Muscle of back (tissue), 3 donors: ENCODE measurements at regions not wholly inside any gene's neighbourhood (a gene's known extent, or its start where the extent isn't known, plus 50 kb on each side); places are given as distances from the start of the nearest gene placed in this dataset.

Source experiments
- DNase-seq, 3 donors: peaks; one replicate each; pipeline versions ENCODE4 v3.0.0 to v3.0.0-alpha.2; 2013

- no peak for DNase-seq
These were observed 73.4 kb upstream of the BOD1 start for GRCh38 chr5:173689737-173690360.

GRCh38 chr5:173691931-173692330 lies 75.5 kb upstream of the BOD1 start:
- DNase-seq: no peak

DNA sequence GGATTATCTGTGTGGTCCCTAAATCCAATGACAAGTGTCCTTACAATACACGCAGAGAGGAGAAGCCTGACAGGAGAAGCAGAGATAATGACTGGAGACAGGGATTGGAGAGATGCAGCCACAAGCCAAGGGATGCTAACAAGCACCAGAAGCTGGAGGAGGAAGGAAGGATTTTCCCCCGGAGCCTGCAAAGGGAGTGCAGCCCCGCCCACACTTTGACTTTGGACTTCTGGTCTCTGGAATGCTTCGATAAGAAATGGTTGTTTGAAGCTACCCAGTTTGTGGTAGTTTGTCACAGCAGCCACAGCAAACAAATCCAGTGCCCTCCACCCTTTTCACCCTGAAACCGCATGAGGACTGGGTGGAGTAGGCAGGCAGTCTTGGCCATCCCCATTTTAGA lies 77.2 kb upstream of the BOD1 start:
- no peak for DNase-seq

- no peak for DNase-seq
These were observed 79.8 kb upstream of the BOD1 start for GRCh38 chr5:173696216-173696615.

DNA sequence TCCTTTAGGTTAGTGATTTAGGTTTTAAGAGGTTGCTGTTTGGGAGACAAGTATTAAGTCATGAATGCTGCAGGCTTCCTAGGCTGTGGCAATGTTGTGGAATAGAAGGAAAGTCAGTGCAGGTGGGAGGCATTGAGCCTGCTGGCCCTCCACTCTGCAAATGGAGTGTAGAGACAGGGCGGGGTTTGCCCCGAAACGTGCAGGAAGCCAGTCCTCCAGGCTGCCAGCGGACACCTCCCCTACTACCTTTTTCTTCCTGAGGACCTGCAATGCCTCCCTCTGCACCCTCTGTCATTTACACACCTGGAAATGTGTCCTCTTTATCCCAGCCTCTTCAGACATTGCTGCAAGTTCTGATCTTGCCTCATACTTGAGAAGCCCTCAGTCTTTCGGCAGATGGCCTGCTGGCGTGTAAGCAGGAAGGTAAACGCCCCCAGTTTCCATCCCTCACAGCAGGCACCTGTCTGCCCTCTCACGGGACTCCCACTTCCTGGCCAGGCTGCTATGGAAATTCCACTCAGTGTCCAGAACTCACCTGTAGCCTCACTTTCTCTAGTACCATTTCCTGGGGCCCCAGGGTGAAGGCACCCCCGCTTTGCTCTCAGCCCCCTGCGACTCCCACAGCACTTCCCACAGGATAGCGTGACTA lies 81.6 kb upstream of the BOD1 start:
- no peak for DNase-seq

DNA sequence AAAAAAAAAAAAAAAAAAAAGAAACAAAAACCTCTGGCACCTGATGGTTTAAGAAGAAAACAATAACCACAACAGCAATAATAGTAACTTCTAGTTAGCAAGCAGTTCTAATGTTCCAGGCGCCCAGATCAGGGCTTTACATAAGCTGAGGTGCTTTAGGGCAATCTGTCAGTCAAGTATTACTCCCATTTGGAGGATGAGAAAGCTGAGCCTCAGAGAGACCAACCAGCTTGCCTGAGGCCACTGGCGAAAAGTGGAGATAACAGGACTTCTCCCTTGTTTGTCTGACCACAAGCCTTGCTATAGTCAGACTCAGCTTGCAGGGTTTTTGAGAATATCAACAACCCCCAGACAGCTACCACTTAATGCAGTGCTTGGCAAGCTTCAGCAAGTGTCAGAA lies 83.5 kb upstream of the BOD1 start:
- no peak for DNase-seq

GRCh38 chr5:173703466-173703865 lies 87.0 kb upstream of the BOD1 start:
- no peak for DNase-seq

- no peak for DNase-seq
These were observed 88.4 kb upstream of the BOD1 start for GRCh38 chr5:173704615-173705511.

DNA sequence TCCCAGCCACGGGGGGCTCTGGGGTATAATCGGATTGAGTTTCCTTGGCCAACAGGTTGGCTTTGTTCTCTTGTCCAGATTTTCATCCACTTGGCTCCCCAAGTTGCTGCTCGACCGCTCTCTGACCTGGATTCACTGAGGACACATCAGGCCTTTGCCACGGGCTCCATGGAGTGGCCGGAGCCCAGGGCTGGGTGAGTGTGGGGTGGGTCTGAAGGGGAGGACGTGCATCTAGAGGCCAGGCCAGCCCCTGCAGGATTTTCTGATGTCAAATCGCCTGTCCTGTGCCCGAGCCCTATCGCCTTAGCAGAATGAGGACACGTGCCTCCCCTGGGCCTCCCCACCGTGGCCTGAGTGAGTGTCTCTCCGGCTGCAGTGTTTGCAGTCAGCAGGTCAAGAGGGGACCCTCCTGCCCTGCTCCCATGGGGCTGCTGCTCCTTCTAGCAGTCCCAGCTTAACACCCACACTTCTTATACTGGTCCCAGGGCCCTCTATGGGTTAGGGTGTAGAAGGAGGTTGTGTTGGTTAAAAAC lies 89.1 kb upstream of the BOD1 start:
- DNase-seq: no peak

DNA sequence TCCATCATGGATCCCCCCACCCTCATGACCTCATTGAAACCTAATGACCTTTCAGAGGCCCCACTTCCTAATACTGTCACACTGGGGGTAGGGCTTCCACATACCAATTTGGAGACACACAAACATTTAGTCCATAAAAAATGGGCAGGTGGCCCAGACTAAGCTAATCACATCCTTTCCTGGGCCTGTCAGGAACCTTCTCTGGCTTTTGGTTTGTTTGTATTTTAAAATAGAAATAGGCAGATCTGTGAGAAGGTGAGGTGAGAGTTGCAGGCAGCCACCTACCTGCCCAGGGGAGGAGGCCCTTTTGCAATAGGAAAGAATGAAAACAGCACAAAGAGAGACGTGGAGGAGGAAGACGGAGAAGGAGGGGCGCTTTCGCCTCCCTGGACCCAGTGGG lies 90.2 kb upstream of the BOD1 start:
- no peak for DNase-seq

- peak in 1 of 3 donors; percentile 41 for DNase-seq
These were observed 90.9 kb upstream of the BOD1 start for GRCh38 chr5:173707392-173707791.

GRCh38 chr5:173709145-173709544 lies 92.7 kb upstream of the BOD1 start:
- DNase-seq: no peak

- no peak for DNase-seq
These were observed 93.3 kb upstream of the BOD1 start for GRCh38 chr5:173709761-173710160.

- no peak for DNase-seq
These were observed 94.1 kb upstream of the BOD1 start for GRCh38 chr5:173710528-173710927.

DNA sequence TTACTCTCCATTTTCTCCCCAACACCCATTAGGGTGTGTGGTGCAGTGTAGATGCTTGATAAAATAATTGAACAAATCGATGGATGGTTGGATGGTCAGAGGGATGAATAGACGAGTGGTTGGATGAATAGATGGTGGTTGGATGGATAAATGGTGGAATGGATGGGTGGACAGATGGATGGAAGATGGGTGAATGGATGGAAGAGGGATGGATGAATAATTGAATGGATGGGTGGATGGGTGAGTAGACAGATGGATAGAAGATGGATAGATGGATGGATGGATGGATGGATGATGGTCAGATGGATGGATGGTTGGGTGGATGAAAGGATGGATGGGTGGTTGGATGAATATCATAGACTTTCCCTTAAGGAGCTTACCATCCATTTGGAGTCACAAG lies 95.0 kb upstream of the BOD1 start:
- DNase-seq: no peak

GRCh38 chr5:173712609-173713175 lies 96.2 kb upstream of the BOD1 start:
- no peak for DNase-seq

DNA sequence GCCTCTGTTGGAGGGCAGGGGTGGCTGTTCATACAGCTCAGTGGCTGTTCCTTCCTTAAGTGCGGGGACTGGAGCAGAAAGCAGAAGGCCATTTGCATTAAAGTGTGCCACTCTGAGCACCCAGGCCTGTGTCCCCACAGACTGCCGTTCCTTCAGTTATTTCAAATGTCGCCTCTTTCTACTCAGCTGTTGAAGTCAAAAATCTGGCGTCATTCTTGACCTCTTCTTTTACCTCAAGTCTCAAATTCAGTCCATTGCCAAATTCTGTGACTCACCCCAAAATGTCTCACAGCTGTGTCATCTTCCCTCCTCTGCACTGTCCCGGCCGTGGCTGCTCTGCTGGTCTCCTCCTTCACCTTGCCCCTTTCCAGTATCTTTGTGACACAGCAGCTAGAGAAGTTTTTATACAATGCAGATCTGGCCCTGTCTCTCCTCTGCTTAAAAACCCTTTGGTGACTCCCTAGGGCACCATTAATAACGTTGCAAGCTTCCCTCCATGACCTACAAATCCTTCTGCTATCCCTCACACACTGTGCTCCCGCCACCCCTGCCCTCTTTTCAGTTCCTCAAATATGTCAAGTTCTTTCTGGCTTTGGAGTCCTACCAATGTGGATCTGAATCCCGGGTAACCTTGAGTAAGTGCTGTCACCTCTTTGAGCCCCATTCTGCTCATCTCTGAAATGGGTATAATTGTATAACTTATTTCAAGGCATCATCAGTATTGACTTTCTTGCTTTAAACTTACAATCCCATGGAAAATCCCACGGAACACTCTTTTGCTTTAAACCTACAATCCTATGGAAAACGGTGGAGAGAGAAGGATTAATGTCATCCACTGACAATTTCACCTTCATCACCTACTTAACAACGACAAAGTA lies 98.3 kb upstream of the BOD1 start:
- peak in 1 of 3 donors; percentile 69 for DNase-seq

DNA sequence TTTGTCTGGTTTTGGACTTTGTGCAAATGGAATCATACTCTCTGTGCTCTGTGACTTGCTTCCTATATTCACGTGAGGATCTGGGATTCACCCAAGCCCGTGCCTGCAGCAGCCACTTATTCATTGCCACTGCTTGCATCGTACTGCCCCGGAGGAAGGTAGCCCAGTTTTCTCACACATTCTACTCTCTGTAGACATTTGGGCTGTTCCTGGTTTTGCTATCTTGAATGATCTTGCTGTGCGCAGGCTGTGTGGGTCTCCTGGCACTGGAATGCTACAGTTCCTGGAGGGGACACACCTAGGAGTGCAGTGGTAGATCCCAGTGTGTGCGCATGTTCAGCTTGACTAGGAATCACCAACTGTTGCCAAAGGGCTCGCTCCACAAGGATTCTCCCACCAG lies 99.2 kb upstream of the BOD1 start:
- no peak for DNase-seq

GRCh38 chr5:173716058-173716682 lies 99.7 kb upstream of the BOD1 start:
- DNase-seq: no peak

- DNase-seq: no peak
These were observed 101.5 kb upstream of the BOD1 start for GRCh38 chr5:173717959-173718358.

- no peak for DNase-seq
These were observed 102.0 kb upstream of the BOD1 start for GRCh38 chr5:173718469-173718868.
